Astrocyte (in vitro differentiated cells and primary cell): ENCODE measurements at regions not wholly inside any gene's neighbourhood (a gene's known extent, or its start where the extent isn't known, plus 50 kb on each side); places are given as distances from the start of the nearest gene placed in this dataset.

Experiments used
- DNase-seq: peaks from one replicate; pipeline ENCODE4 v3.0.0-alpha.2; 2010; ENCODE audit warnings: low read depth
- FAIRE-seq: peaks from 2 replicates; lab custom pipeline; 2011; peaks lifted over from hg19 to GRCh38; lab: Jason Lieb, UNC
- H2AFZ ChIP-seq: 2 replicates; pipeline ENCODE4 v1.6.0; 2012; ENCODE audit warnings: low read depth, low read length, inconsistent platforms
- H3K27ac ChIP-seq: 2 replicates; pipeline ENCODE4 v1.5.1; 2011; ENCODE audit warnings: low read depth, low read length, inconsistent platforms
- H3K27me3 ChIP-seq: 2 replicates; pipeline ENCODE4 v1.6.0; 2011; ENCODE audit warnings: low read length, inconsistent platforms; ENCODE audit not compliant: insufficient read depth
- H3K36me3 ChIP-seq: 2 replicates; pipeline ENCODE4 v1.5.1; 2011; ENCODE audit warnings: low read length, inconsistent platforms; ENCODE audit not compliant: insufficient read depth
- H3K4me1 ChIP-seq: 2 replicates; pipeline ENCODE4 v1.5.1; 2011; ENCODE audit warnings: low read length, inconsistent platforms; ENCODE audit not compliant: insufficient read depth
- H3K4me2 ChIP-seq: 2 replicates; pipeline ENCODE4 v1.6.0; 2012; ENCODE audit warnings: low read length, inconsistent platforms
- H3K4me3 ChIP-seq: 2 replicates; pipeline ENCODE4 v1.5.1; 2011; ENCODE audit warnings: low read depth, mild to moderate bottlenecking, low read length, inconsistent platforms; ENCODE audit not compliant: insufficient read depth
- H3K79me2 ChIP-seq: 2 replicates; pipeline ENCODE4 v1.6.0; 2012; ENCODE audit warnings: mild to moderate bottlenecking, low read length, inconsistent platforms; ENCODE audit not compliant: insufficient read depth
- H3K9ac ChIP-seq: 2 replicates; pipeline ENCODE4 v1.6.0; 2012; ENCODE audit warnings: mild to moderate bottlenecking, low read length, inconsistent platforms
- H3K9me3 ChIP-seq: 2 replicates; pipeline ENCODE4 v1.5.1; 2012; ENCODE audit warnings: low read depth, mild to moderate bottlenecking, low read length, inconsistent platforms; ENCODE audit not compliant: insufficient read depth
- H4K20me1 ChIP-seq: 2 replicates; pipeline ENCODE4 v1.6.0; 2012; ENCODE audit warnings: low read length, inconsistent platforms; ENCODE audit not compliant: insufficient read depth
- H3K27ac Mint-ChIP-seq: one replicate; pipeline ENCODE4 v1.8.0; 2021; ENCODE audit warnings: mild to moderate bottlenecking, mixed read lengths; ENCODE audit not compliant: unreplicated experiment
- H3K27me3 Mint-ChIP-seq: one replicate; pipeline ENCODE4 v1.8.0; 2021; ENCODE audit warnings: low read depth, mixed read lengths; ENCODE audit not compliant: unreplicated experiment
- H3K36me3 Mint-ChIP-seq: one replicate; pipeline ENCODE4 v1.8.0; 2021; ENCODE audit warnings: low read depth, mixed read lengths; ENCODE audit not compliant: unreplicated experiment
- H3K4me1 Mint-ChIP-seq: one replicate; pipeline ENCODE4 v1.8.0; 2021; ENCODE audit warnings: low read depth, mixed read lengths; ENCODE audit not compliant: unreplicated experiment
- H3K4me3 Mint-ChIP-seq: one replicate; pipeline ENCODE4 v1.8.0; 2021; ENCODE audit warnings: mild to moderate bottlenecking, moderate library complexity, mixed read lengths; ENCODE audit not compliant: unreplicated experiment
- H3K9me3 Mint-ChIP-seq: one replicate; pipeline ENCODE4 v1.8.0; 2021; ENCODE audit warnings: mild to moderate bottlenecking, mixed read lengths; ENCODE audit not compliant: unreplicated experiment
- EZH2 ChIP-seq: IDR thresholded peaks from 2 replicates; pipeline ENCODE4 v1.6.1; 2012; ENCODE audit warnings: mild to moderate bottlenecking, low read length, inconsistent platforms; ENCODE audit not compliant: insufficient read depth
- TF ChIP-seq, protein P1 (sequence below): IDR thresholded peaks from 2 replicates; pipeline ENCODE4 v1.5.1; 2011; ENCODE audit warnings: low read depth, mild to moderate bottlenecking, inconsistent platforms, low read length, moderate library complexity; ENCODE audit not compliant: insufficient read depth

DNA sequence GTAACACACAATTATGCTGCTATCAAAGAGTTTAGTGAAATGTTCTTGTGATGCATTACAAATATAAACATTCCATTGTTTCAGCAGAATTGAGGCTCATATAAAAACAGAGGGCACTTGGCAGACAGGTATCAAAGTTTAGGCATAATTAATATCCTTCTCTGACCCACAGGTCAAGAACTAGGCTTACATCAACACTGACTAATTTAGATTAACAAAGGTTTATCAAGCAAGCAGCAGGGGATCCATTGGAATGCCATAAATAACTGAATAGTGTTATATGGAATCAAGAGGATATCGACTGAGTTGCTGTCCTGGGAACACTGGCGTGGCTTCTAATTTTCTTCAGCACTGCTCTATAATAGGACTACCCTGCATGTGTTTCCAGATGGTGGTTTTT lies 414.5 kb upstream of the ARRDC3 start:
- Histone ChIP-seq H4K20me1 (no peaks in the 10 kb centered on the region), H3K79me2 (no peaks in the 10 kb centered on the region), H3K9ac (no peak overlapping the region), H3K36me3 (no peaks in the 10 kb centered on the region), H3K9me3 (peaks cover under 1% of the 10 kb centered on the region), H3K4me3 (no peak overlapping the region), H3K4me2 (no peak overlapping the region), H3K4me1 (no peaks in the 10 kb centered on the region), H3K27ac (no peak overlapping the region), H3K27me3 (no peaks in the 10 kb centered on the region), H2AFZ (no peak overlapping the region)
- DNase-seq, result no peak
- Mint-ChIP-seq H3K27me3 (no peaks in the 10 kb centered on the region), H3K4me1 (no peaks in the 10 kb centered on the region), H3K9me3 (peaks cover 3% of the 10 kb centered on the region), H3K27ac (no peak overlapping the region), H3K36me3 (no peaks in the 10 kb centered on the region), H3K4me3 (no peak overlapping the region)
- FAIRE-seq, result no peak
- TF ChIP-seq, protein P1, sequence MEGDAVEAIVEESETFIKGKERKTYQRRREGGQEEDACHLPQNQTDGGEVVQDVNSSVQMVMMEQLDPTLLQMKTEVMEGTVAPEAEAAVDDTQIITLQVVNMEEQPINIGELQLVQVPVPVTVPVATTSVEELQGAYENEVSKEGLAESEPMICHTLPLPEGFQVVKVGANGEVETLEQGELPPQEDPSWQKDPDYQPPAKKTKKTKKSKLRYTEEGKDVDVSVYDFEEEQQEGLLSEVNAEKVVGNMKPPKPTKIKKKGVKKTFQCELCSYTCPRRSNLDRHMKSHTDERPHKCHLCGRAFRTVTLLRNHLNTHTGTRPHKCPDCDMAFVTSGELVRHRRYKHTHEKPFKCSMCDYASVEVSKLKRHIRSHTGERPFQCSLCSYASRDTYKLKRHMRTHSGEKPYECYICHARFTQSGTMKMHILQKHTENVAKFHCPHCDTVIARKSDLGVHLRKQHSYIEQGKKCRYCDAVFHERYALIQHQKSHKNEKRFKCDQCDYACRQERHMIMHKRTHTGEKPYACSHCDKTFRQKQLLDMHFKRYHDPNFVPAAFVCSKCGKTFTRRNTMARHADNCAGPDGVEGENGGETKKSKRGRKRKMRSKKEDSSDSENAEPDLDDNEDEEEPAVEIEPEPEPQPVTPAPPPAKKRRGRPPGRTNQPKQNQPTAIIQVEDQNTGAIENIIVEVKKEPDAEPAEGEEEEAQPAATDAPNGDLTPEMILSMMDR, result no peak
- no peak for TF ChIP-seq EZH2

DNA sequence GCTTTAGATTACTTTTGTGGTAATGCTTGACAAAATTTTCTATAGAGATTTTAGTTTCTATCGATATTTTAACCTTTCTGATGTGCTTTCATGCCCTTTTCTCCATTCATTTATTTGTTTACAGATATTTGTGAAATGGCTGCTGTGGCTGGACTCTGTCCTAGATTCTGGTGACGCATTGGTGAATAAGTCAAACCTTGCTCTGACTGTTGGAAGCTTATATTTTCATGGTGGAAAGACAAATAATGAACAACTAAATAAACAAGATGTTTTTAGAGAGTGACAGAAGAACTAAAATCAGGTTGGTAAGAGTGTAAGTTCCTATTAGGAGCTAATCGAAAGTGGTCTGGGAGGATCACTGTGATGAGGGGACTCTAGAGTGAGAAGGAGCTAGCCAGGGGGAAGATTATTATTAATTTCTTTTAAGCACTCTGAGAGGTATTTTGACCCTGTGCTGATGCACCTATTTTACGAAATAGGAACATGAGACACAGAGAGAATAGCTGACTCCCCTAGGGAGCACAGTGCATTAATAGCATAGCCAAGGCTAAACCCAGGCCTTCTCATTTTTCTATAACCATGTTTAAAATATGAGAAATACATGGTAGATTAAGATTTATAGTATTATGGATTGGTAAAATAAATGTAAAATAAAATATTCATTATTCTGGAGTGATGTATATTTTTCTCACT lies 411.9 kb upstream of the ARRDC3 start:
- no peaks in the 10 kb centered on the region for H3K27me3 ChIP-seq
- H4K20me1 ChIP-seq, result no peaks in the 10 kb centered on the region
- no peak overlapping the region for H3K4me3 Mint-ChIP-seq
- H3K27ac Mint-ChIP-seq, result no peak overlapping the region
- DNase-seq (no peak), FAIRE-seq (no peak)
- no peak overlapping the region for H3K4me2 ChIP-seq
- H3K27me3 Mint-ChIP-seq, result no peaks in the 10 kb centered on the region
- H3K9me3 ChIP-seq, result no peaks in the 10 kb centered on the region
- no peaks in the 10 kb centered on the region for H3K79me2 ChIP-seq
- no peaks in the 10 kb centered on the region for H3K36me3 Mint-ChIP-seq
- no peaks in the 10 kb centered on the region for H3K4me1 ChIP-seq
- H3K9ac ChIP-seq, result no peak overlapping the region
- H3K36me3 ChIP-seq, result no peaks in the 10 kb centered on the region
- TF ChIP-seq, protein P1, result no peak
- TF ChIP-seq EZH2, result no peak
- no peak overlapping the region for H2AFZ ChIP-seq
- no peaks in the 10 kb centered on the region for H3K4me1 Mint-ChIP-seq
- H3K4me3 ChIP-seq, result no peak overlapping the region
- no peak overlapping the region for H3K27ac ChIP-seq
- no peaks in the 10 kb centered on the region for H3K9me3 Mint-ChIP-seq

DNA sequence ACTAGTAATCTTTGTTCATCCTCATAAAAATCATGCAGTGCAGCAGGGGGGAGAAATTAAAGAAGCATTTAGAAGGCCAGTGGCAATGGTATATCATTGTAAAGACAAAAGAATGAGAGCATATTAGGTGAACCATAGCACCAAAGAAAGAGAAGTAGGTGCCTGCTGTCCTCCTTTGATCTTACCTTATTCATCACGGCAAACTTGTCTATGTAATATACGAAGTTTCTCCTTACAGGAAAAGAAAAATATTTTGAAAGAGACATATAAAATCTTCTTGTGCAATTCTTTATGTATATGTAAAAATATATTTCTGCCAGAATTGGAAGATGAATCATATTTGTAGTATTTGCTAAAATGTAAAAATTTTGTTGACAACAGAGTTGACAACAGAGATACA lies 411.3 kb upstream of the ARRDC3 start:
- H3K27ac ChIP-seq, result no peak overlapping the region
- Mint-ChIP-seq H3K36me3 (no peaks in the 10 kb centered on the region), H3K4me1 (no peaks in the 10 kb centered on the region), H3K9me3 (no peaks in the 10 kb centered on the region), H3K27ac (no peak overlapping the region), H3K4me3 (no peak overlapping the region), H3K27me3 (no peaks in the 10 kb centered on the region)
- no peak overlapping the region for H3K4me2 ChIP-seq
- H3K36me3 ChIP-seq, result no peaks in the 10 kb centered on the region
- H3K27me3 ChIP-seq, result no peaks in the 10 kb centered on the region
- H3K9ac ChIP-seq, result no peak overlapping the region
- no peak overlapping the region for H3K4me3 ChIP-seq
- no peaks in the 10 kb centered on the region for H3K79me2 ChIP-seq
- no peaks in the 10 kb centered on the region for H3K9me3 ChIP-seq
- H3K4me1 ChIP-seq, result no peaks in the 10 kb centered on the region
- TF ChIP-seq, protein P1, result no peak
- TF ChIP-seq EZH2, result no peak
- H2AFZ ChIP-seq, result no peak overlapping the region
- H4K20me1 ChIP-seq, result no peaks in the 10 kb centered on the region
- no peak for FAIRE-seq
- DNase-seq, result no peak
